DMS53 treated with DMSO at 0.1 percent for 48 hours (cell line): ENCODE measurements at regions not wholly inside any gene's neighbourhood (a gene's known extent, or its start where the extent isn't known, plus 50 kb on each side); places are given as distances from the start of the nearest gene placed in this dataset.
A peak's percentile ranks its signal among the peaks of the same experiment; 100 is the strongest.
"Not testable (repeated sequence)": the region's sequence is repeated elsewhere in the genome, so short reads cannot be mapped to it uniquely, and the experiment has no call there.

Source experiments
- DNase-seq: peaks from one replicate; lab custom pipeline; 2025; ENCODE audit not compliant: unreplicated experiment; lab: John Stamatoyannopoulos, UW

- no peak for DNase-seq
These were observed 245.8 kb upstream of the RREB1 start for GRCh38 chr6:6861995-6862394.

GRCh38 chr6:6863970-6864639 is 243.7 kb upstream of the RREB1 start:
- DNase-seq, result no peak

GRCh38 chr6:6865611-6866010 is 242.2 kb upstream of the RREB1 start:
- DNase-seq, result no peak

- no peak for DNase-seq
These were observed 240.9 kb upstream of the RREB1 start for GRCh38 chr6:6866656-6867403.

- DNase-seq, result no peak
These were observed 240.4 kb upstream of the RREB1 start for GRCh38 chr6:6867404-6867799.

GRCh38 chr6:6869094-6869493 is 238.7 kb upstream of the RREB1 start:
- no peak for DNase-seq

GRCh38 chr6:6870921-6871320 is 236.8 kb upstream of the RREB1 start:
- DNase-seq, result no peak

GRCh38 chr6:6872459-6873344 is 235.1 kb upstream of the RREB1 start:
- no peak for DNase-seq

GRCh38 chr6:6873778-6874177 is 234.0 kb upstream of the RREB1 start:
- DNase-seq, result no peak

- peak; percentile 15 for DNase-seq
These were observed 231.8 kb upstream of the RREB1 start for GRCh38 chr6:6875818-6876470.

- not testable (repeated sequence) for DNase-seq
These were observed 230.0 kb upstream of the RREB1 start for GRCh38 chr6:6877792-6878191.

GRCh38 chr6:6878887-6879585 is 228.7 kb upstream of the RREB1 start:
- DNase-seq, result no peak

GRCh38 chr6:6879586-6879974 is 228.2 kb upstream of the RREB1 start:
- peak; percentile 6 for DNase-seq

GRCh38 chr6:6880745-6881437 is 226.9 kb upstream of the RREB1 start:
- no peak for DNase-seq

- no peak for DNase-seq
These were observed 226.1 kb upstream of the RREB1 start for GRCh38 chr6:6881438-6882225.

GRCh38 chr6:6882592-6882991 is 225.2 kb upstream of the RREB1 start:
- no peak for DNase-seq

GRCh38 chr6:6883011-6883410 is 224.8 kb upstream of the RREB1 start:
- no peak for DNase-seq

GRCh38 chr6:6884193-6884627 is 223.6 kb upstream of the RREB1 start:
- no peak for DNase-seq

GRCh38 chr6:6884916-6885315 is 222.8 kb upstream of the RREB1 start:
- no peak for DNase-seq
